Activated T-cell treated with anti-CD3 and anti-CD28 coated beads, Interleukin-2, amount 50 U/mL, for 1 hour (primary cell): ENCODE measurements at regions not wholly inside any gene's neighbourhood (a gene's known extent, or its start where the extent isn't known, plus 50 kb on each side); places are given as distances from the start of the nearest gene placed in this dataset.

Experiments used
- DNase-seq: peaks from one replicate; pipeline ENCODE4 v3.0.0-alpha.2; 2020

GRCh38 chrX:102067966-102068723 lies 57.3 kb upstream of the TCEAL2 start:
- DNase-seq: no peak

GRCh38 chrX:102063445-102064074 lies 61.9 kb upstream of the TCEAL2 start:
- DNase-seq: no peak

- no peak for DNase-seq
These were observed 81.0 kb upstream of the TCEAL2 start for GRCh38 chrX:102044496-102044895.

- DNase-seq: no peak
These were observed 82.1 kb upstream of the TCEAL2 start for GRCh38 chrX:102043380-102043779.

GRCh38 chrX:102042372-102043325 lies 82.8 kb upstream of the TCEAL2 start:
- DNase-seq: no peak

- peak; percentile 2 for DNase-seq
These were observed 96.5 kb upstream of the TCEAL2 start for GRCh38 chrX:102029026-102029425.

GRCh38 chrX:102018208-102018607 lies 86.4 kb upstream of the ZMAT1 start:
- DNase-seq: no peak

- no peak for DNase-seq
These were observed 77.1 kb upstream of the ZMAT1 start for GRCh38 chrX:102008901-102009300.

- no peak for DNase-seq
These were observed 68.1 kb upstream of the ZMAT1 start for GRCh38 chrX:101999644-102000539.

GRCh38 chrX:101993335-101993734 lies 61.5 kb upstream of the ZMAT1 start:
- DNase-seq: no peak

GRCh38 chrX:101986586-101986985 lies 54.8 kb upstream of the ZMAT1 start:
- no peak for DNase-seq
